ENCODE measurements at regions not wholly inside any gene's neighbourhood (a gene's known extent, or its start where the extent isn't known, plus 50 kb on each side); places are given as distances from the start of the nearest gene placed in this dataset.

DNA sequence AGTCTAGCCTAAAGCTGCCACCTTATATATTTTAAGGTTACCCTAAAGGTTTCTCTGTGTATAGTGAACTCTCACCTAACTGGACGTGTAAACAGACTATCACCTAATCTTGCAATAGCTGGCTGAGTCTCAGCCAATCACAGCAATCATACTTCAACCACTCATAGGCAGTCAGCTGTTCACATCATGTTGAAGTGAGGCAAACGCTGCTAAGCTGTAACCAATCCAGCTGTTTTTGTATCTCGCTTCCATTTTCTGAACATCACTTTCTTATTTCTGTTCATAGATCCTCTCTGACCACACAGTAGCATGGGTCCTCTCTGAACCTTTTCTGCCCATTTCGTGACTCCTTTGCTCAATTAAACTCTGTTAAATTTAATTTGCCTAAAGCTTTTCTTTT, 468.2 kb upstream of the POU3F3 start:
- TF ChIP-seq, protein P1, sequence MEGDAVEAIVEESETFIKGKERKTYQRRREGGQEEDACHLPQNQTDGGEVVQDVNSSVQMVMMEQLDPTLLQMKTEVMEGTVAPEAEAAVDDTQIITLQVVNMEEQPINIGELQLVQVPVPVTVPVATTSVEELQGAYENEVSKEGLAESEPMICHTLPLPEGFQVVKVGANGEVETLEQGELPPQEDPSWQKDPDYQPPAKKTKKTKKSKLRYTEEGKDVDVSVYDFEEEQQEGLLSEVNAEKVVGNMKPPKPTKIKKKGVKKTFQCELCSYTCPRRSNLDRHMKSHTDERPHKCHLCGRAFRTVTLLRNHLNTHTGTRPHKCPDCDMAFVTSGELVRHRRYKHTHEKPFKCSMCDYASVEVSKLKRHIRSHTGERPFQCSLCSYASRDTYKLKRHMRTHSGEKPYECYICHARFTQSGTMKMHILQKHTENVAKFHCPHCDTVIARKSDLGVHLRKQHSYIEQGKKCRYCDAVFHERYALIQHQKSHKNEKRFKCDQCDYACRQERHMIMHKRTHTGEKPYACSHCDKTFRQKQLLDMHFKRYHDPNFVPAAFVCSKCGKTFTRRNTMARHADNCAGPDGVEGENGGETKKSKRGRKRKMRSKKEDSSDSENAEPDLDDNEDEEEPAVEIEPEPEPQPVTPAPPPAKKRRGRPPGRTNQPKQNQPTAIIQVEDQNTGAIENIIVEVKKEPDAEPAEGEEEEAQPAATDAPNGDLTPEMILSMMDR (IDR thresholded peaks at IDR 0.05; ENCODE audit: low read depth, low read length), result no peak
- no peak for DNase-seq (ENCODE audit: extremely low read depth, low read depth)

DNA sequence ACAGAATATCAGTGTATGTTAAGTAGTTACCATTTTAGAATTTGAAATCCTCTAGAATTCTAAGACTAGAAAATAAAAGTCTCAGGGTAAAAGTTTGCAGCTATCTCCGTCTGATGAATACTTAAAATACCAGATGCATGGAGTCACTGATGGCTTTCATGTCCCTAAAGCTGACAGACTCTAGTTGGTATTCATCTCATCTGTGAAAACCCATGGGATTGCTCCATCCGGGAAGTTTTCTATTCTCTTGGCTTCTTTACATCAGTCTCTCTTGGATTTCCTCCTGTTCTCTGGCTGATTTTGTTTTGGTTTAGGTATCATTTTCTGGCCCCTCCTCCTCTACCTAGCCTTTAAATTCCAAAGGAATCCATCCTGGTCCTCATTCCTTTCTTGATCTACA, 465.6 kb upstream of the POU3F3 start:
- TF ChIP-seq, protein P1 (IDR thresholded peaks at IDR 0.05; ENCODE audit: low read depth, low read length), result no peak
- no peak for DNase-seq (ENCODE audit: extremely low read depth, low read depth)

DNA sequence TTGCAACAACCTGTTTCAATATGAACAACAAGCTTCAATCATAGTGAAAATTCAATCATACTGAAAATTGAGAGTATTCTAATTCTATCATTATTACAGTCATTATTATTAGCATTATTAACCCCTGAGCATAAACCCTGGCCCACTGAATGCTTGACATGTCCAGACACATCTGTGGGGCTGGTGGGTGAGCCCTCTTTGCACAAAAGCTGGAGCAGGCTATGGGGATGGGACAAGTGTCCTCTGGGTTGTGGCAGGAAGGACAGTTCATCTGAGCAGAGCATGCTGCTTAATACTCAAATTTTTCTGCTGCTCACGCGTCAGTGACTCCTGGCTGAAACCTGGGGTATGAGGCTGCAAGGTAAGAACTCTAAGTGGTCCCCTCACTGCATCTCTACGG, 451.1 kb upstream of the POU3F3 start:
- no peak for DNase-seq (ENCODE audit: extremely low read depth, low read depth)
- TF ChIP-seq, protein P1 (IDR thresholded peaks at IDR 0.05; ENCODE audit: low read depth, low read length), result no peak

DNA sequence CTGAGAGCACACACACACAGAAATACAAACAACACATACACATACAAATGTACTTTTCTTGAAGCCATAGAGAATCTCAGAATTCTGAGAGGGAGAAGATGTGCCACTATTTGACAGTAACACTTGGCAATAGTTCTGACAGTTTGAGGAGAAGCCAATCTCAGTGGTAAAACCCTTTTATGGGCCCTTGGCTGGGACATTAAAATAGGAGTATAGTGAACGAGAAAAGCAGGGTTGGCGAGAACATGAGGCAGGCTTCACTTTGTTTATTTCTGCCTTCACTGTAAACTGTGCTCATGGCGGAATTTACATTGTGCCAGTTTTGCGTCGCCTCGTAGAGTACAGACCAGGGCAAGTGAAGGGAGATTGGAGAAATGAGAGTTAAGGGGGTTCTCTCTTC, 449.4 kb upstream of the POU3F3 start:
- TF ChIP-seq, protein P1 (IDR thresholded peaks at IDR 0.05; ENCODE audit: low read depth, low read length), result no peak
- no peak for DNase-seq (ENCODE audit: extremely low read depth, low read depth)

DNA sequence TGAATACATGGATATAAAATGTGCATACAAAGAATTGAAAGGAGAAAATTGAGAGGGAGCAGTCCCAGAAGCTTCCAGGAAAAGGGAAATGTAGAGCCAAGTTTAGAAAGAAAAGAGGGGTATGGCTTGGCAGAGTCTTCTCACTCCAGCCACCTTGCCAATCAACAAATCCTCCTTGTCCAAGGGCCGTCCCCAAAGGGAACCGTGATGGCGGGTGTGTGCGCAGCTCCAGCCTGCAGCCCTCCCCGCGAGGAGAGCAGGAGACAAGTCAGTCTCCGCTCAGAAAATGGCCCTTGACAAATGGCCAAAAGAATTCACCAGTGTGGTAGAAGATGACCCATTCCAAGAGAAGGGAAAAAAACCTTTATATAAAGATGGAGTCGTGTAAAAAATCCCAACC, 448.3 kb upstream of the POU3F3 start:
- TF ChIP-seq, protein P1 (IDR thresholded peaks at IDR 0.05; ENCODE audit: low read depth, low read length), result no peak
- no peak for DNase-seq (ENCODE audit: extremely low read depth, low read depth)

DNA sequence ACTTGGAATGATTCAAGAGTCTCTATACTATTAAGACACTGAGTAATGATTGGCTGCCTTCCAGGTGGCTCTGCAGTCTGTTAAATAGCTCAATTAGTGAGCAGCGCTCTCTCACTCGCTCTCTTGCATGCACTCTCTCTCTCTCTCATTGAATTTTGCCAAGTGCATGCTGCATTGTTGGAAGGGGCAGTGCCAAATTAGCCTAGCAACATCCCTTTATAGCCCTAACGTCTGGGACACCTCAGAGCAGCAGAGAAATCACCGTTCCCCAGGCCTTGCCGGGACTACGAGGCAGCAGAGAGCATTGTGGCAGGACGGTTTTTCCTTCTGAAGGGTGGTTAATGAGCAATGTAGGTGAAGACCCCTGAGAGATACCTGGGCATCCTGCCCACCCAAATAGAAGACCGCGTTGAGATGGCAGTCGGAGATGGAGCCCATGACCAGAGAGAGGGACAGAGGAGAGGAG, 447.6 kb upstream of the POU3F3 start:
- TF ChIP-seq, protein P1 (IDR thresholded peaks at IDR 0.05; ENCODE audit: low read depth, low read length), result no peak
- DNase-seq (ENCODE audit: extremely low read depth, low read depth), result no peak

DNA sequence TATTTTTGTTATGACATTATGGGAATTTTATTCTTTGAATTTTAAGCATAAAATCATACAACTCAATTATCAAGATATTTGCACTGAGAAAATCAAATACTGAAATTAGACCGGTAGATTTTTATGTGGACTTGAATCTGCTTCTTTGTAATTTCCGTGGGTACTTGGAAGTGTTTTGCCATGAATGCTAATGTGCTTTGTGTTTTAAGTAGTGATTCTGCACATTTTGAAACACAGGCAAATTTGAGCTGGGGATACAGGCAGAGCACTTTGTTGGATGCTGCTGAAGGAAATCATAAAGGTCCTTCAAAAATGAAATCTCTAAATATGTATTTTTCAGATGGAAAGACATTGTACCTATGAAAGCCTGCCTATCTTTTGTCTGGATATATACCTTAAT, 446.3 kb upstream of the POU3F3 start:
- DNase-seq (ENCODE audit: extremely low read depth, low read depth), result no peak
- TF ChIP-seq, protein P1 (IDR thresholded peaks at IDR 0.05; ENCODE audit: low read depth, low read length), result no peak
